ENCODE measurements at regions not wholly inside any gene's neighbourhood (a gene's known extent, or its start where the extent isn't known, plus 50 kb on each side); places are given as distances from the start of the nearest gene placed in this dataset.

DNA sequence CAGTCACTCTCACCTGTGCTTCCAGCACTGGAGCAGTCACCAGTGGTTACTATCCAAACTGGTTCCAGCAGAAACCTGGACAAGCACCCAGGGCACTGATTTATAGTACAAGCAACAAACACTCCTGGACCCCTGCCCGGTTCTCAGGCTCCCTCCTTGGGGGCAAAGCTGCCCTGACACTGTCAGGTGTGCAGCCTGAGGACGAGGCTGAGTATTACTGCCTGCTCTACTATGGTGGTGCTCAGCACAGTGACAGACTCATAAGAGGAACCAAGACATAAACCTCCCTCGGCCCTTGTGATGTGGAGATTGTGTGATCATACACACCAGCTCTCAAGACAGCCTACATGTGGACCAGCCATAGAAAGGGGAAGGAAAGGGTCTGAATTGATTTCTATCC, 113.3 kb downstream of the ZNF280B start:
- DNase-seq (ENCODE audit: low spot score) = no peak

DNA sequence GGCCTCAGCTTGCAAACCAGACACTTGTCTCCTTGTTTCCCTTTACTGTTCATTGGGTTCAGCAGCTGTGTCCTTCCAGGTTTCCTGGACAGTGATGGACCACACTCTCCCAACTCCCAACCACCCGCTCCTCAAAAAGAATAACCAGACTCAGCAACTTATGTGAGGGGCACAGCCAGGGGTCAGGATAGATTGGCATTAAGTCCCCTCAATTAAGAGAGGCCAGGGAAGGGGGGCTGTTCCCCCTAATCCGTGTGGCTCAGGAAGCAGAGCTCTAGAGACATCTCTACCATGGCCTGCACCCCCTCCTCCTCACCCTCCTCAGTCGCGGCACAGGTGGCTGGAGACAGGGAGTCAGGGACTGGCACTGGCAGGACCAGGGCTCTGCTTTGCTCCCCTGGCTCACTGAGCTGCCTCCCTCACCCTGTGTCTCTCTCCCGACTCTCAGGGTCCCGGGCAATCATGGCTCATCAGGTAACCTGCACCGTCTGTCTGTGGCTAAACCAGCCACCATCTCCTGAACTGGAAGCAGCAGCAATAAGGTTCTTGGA, 111.7 kb downstream of the ZNF280B start:
- no peak for DNase-seq (ENCODE audit: low spot score)

DNA sequence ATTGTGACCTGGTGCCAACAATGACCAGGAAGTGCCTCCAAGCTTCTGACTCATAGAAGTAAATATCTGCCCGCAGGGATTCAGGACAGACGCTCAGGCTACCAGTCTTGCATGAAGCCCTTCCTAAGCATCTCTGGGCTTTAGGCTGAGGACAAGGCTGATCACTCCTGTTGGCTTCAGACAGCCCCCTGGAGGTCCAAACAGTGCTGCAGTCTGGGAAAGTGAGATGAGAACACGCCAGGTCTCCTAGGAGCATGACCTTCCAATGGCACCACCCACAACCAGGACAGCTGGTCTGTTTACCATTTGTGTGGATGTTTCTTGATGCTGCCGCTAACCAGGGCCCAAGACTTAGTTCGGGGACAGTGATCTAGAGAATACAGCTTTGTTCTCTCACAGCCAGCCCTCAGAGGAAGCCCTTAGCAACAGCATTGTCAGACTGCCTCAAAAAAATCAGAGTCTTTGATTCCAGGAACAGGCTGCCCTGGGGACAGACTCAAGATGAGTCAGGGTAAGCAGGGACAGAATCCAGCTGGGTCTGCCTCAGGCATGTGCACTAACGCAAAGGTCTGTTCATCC, 111.2 kb downstream of the ZNF280B start:
- no peak for DNase-seq (ENCODE audit: low spot score)

DNA sequence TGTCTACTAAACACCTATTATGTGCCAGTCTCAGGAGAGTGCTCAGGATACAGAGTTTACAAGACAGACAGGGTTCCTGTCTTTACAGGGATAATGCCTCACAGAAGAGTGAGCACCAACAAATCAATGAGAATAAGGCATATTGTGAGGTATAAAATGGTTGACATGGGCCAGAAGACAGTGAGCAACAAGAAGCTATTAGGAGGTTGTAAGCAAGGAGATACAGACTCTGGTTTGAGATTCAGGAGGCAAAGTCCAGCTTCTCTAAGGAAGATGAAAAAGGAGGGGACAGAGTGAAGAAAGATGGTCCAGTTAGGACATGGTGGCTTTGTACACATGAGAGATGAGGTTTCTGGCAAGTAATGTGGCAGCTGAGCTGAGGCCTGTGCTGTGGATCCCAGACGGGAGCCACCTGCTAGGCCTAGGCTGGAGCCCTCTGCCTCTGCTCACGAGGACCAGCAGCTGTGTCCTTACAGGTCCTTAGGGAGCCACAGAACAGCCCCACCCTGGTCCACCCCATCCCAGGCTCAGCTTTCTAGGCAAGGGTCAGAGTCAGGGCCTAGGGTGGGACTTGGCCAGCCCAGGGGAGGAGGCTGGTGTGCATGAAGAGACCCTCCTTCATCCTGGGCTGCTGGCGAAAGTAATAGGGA, 110.5 kb downstream of the ZNF280B start:
- DNase-seq (ENCODE audit: low spot score) = no peak

DNA sequence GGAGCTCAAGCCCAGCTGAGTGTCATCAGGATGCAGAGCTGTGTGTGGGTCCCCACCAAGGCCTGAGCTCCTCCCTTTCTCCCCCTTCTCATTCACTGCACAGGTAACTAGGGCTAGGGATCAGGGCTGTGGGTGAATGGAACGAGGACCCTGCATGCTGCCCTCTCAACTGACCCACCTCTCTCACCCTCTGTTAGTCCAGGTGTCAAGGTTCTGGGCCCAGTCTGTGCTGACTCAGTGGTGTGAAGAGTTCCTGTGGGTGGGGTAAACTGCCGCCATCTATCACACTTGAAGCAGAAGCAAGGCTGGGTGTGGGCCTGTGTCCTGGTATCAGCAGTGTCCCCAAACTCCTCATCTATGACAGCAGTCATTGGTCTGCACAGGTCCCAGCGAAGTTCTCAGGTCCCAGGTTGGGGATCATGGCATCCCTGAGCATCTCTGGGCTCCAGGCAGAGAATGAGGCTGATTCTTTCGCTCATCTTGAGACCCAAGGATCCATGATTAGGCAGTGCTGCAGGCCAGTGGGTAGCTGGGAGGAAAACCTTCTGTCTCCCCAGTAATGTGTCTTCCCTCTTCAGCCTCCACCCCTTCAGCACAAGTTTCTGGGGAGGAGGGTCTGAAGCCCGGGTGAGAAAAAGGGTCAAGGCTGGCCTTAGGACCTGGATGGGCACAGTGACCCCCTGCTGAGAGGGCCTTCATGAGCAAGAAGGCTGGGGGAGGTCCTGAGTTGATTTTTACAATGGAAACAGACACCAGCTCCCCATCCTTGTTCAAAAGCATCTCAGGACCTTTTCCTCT, 109.8 kb downstream of the ZNF280B start:
- DNase-seq (ENCODE audit: low spot score) = no peak

DNA sequence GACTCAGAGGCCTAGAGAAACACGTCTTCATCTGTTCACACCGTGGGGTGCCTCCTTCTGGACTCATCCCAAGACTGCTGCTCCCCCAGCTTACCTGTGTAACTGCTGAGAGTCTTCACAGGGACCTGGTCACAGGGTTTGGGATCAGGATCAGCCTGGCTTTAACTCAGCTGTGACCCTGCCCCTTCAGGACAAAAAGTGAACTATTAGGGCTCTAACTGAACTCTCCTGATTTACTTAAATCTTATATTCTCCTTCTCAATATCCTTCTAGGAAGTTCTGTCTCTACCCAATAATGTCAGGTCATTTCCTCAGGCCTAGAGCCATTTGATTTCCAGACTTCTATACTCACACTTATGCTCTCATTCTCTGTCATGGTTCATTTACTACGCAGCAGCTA, 108.4 kb downstream of the ZNF280B start:
- DNase-seq (ENCODE audit: low spot score) = no peak

DNA sequence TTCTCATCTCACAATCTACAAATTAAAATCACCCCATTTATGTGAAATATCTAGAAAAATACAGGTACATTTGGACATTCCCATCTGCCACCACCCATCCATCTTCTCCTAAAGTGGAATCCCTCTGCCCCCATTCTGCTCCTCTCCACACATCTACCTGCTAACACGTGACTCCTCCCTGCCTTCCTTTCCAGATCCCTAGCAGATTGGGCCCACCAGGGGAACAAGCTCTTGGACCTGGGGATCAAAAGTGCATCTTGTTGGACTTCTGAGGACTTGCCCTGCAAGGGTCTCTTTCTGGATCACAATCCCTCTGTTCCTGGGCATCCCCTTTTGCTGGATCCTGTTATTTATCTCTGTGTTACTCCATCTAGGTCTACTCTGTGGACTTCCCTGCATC, 107.6 kb downstream of the ZNF280B start:
- no peak for DNase-seq (ENCODE audit: low spot score)

DNA sequence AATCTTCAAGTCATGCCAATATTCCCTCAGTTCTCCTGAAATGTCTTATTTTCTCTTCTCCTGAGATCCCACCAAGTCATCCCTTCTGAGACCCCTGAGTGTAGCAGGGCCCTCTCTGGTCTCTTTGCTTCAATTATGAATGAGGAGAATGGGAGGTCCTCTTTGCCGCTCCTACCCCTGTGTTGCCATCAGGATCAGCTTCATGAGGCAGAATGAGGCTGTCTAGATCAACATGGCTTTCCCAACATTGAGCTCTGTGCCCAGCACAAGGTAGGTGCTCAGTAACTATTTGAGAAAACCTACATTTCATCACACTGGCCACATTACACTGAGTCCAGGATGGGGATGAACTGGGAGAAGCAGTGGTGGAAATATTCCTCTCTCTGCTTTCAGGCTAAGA, 107.2 kb downstream of the ZNF280B start:
- DNase-seq (ENCODE audit: low spot score) = no peak

DNA sequence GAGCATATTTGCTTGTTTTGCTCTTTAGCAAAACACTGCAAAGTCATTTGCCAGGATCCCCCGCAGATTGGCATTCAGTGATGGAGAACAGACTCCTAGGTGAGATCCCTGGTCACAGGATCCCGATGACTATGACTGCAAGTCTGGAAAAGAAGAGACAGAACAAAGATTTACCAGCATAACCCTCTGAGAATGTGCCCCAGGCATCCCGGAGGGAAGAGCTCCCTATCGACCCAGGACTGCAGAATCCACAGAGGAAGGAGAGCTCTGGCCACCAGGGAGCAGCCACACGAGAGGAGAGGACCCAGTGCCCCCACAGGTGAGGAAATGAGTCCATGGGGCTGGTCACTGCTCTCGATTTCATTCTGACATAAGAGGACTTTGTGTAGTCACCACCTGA, 105.2 kb downstream of the ZNF280B start:
- DNase-seq (ENCODE audit: low spot score) = no peak

DNA sequence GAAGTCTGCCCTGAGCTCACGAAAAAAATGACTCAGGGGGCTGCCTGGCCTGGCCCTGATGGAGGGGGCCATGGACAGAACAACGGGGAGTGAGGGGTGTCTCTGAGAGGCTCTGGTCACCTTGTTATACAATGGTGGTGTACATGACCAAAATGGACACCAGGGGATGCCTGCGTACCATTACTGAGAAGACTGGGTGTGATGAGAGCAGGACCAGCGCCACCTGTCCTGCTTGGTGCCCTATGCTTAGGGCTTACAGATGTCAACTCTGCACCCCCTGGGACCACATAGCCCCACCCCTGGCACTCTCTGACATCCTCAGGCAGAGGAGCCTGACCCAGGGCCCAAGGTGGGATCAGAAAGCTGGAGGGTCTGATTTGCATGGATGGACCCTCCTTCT, 104.8 kb downstream of the ZNF280B start:
- DNase-seq (ENCODE audit: low spot score) = no peak

DNA sequence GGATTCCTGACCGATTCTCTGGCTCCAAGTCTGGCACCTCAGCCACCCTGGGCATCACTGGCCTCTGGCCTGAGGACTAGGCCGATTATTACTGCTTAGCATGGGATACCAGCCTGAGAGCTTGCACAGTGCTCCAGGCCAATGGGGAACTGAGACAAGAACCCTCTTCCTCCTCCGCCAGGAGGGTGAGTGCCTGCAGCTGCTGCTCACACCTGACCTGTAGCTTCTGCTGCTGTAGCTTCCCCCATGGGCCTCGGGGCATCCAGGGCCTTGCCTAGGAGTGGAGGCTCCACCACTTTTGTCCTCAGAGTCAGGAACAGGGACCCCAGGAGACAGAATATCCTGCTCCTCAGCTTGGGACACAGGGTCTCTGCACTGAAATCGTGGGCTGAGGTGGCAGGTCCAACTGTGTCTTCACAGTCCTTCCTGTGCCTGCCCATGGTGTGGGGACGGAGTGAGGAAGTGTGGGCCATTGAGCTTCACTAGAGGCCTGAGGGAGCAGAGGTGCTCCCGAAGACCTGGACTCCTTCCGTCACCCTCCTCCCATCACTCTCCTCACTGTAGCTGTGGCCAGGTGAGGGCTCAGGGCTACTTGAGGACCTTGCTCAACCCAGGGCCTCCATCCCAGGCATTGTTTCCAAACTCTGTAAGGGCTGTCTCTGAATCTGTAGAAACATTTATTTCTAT, 103.8 kb downstream of the ZNF280B start:
- no peak for DNase-seq (ENCODE audit: low spot score)

DNA sequence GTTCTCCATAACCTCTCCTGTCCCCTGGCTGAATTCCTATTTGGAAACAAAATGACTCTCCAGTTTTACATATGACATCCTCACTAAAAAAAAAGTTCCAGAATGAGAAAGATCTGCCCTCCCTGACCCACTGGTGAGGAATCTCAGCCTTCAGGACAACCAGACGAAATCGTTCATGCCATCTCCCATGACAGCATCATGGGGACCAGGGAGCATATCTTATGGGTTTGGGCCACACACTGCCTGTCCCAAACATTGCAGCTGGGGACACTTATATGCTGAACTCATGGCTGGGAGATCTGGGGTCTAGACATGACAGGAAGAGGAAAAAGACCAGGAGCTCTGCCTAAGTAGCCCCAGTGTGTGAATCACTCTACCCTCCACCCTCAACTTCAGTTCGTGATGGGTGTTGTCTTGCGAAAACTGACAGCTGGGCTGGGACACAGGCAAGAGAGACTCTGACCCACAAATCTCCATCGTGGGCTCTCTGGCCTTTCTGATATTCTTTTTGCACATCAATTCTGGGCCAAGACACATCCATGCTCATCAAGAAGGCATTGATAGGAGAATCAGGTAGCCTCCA, 102.0 kb downstream of the ZNF280B start:
- DNase-seq (ENCODE audit: low spot score) = no peak

DNA sequence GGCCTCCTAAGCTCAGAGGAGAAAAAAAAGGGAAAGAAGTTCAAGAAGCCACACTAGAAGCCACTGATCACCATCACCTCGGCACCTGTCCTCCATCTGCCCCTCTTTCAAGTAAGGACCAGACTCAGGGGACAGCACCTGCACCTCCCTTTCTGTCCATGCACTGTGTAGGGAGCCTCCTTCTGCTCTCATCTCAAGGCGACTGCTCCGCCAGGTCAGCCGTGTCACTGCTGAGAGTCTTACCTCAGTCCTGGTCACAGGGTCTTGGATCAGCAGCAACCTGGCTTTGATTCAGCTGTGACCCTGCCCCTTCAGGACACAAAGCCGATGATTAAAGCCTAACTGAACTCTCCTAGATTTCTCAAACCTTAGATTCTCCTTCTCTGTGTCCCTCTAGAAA, 101.5 kb downstream of the ZNF280B start:
- no peak for DNase-seq (ENCODE audit: low spot score)

DNA sequence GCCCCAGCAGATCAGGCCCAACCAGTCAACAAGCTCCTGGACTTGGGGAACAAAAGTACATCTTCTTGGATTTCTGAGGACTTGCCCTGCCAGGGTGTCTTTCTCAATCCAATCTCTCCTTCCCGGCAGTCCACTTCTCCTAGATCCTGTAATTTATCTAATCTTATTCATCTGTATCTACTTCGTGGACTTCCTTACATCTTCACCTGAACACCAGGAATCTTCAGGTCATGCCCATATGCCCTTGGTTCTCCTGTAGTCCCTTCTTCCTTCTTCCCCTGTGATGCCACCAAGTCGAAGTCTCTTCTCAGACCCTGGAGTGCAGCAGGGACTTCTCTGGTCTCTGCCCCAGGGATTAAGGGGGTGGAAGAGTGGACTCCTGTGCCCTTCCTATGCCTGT, 100.3 kb downstream of the ZNF280B start:
- no peak for DNase-seq (ENCODE audit: low spot score)

DNA sequence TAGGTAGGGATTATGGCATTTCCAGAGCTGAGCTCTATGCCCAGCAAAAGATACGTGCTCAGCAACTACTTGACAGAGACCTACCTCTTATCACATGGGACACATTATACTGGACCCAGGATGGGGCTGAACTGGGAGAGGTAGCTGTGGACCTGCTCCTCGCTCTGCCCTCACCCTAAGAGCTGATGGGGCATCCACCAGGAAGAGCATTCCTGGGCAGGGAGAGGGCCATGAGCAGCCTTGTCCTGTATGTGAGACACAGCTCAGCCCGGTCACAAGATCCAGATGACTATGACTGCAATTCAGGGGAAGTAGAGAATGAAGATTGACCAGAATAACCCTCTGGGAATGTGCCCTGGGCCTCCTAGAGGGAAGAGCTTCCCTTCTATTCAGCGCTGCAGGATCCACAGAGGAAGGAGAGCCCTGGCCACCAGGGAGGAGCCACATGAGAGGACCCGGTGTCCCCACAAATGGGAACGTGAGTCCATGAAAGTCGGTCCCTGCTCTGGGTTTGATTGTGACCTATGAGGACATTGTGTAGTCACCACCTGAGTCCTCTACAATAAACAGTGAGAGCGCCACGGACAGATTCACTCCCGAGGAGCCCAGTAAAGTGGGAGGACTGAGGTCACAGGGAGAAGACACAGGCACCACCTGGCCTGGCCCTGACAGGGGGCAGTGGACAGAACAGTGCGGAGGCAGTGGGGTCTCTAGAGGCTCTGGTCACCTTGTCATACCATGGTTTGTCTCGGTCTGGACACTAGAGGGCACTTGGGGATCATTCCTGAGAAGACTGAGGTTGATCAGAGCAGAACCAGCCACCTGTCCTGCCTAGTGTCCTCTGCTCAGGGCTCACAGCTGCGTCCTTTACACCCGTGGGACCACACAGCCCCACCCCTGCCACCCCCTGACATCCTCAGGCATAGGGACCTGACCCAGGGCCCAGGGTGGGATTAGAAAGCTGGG, 99.5 kb downstream of the ZNF280B start:
- no peak for DNase-seq (ENCODE audit: low spot score)

DNA sequence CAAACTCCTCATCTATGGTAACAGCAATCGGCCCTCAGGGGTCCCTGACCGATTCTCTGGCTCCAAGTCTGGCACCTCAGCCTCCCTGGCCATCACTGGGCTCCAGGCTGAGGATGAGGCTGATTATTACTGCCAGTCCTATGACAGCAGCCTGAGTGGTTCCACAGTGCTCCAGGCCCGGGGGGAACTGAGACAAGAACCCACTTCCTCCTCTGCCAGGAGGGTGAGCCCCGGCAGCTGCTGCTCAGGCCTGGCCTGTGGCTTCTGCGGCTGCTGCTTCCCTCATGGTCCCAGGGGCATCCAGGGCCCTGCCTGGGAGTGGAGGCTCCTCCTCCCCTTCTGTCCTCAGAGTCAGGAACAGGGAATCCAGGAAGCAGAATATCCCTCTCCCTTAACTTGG, 98.4 kb downstream of the ZNF280B start:
- peak; percentile 4 for DNase-seq (ENCODE audit: low spot score)

DNA sequence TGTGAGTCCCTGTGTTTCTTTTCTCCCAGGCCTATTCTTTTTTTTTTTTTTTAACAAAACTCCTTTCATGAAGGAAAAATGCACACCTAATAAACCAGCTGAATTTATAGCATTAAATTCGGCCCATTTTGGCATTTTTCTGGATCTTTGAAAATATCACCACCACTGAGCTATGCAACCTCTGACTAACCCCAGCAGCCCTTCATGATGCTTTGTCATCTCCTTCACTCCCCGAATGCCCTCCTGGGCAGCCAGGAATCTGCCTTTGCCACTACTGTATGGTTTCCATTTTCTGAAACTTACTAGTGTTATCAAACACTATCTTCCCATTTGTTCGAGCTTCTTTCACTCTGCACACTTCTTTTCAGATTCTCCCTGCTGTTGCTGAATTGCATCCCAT, 97.9 kb downstream of the ZNF280B start:
- DNase-seq (ENCODE audit: low spot score) = no peak

DNA sequence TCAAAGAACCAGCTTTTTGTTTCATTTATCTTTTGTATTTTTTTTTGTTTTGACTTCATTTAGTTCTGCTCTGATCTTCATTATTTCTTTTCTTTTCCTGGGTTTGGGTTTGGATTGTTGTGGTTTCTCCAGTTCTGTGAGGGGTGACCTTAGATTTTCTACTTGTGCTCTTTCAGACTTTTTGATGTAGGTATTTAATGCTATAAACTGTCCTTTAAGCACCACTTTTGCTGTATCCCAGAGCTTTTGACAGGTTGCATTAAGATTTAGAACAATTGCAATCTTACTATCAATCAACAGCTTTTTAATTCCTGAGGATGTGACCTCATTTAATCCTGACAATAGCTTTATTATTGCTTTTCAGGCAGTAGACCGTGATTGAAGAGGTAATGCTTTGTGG, 94.3 kb downstream of the ZNF280B start:
- no peak for DNase-seq (ENCODE audit: low spot score)

DNA sequence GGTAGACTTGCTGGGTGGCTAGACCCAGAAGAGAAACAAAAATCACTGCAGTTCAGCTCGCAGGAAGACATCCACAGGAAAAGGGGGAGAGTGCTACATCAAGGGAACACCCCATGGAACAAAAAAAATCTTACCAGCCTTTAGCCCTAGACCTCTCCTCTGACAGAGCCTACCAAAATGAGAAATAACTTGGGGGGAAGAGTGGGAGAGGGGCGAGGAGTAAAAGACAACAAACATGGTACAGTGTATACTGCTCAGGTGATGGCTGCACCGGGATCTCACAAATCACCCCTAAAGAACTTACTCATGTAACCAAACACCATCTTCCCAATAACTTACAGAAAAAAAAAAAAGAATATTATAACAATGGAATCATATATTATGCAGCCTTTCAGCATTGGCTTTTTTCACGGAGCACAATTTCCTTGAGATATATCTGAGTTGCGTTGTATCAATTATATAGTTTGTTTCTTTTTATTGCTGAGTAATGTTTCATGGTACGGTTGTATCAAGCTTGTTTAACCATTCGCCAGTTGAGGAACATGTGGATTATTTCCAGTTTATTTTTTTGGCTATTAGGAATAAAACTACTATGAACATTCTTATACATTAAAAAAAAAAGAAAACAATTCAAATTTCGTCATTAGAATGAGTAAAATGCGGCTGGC, 90.9 kb downstream of the ZNF280B start:
- DNase-seq (ENCODE audit: low spot score) = no peak

DNA sequence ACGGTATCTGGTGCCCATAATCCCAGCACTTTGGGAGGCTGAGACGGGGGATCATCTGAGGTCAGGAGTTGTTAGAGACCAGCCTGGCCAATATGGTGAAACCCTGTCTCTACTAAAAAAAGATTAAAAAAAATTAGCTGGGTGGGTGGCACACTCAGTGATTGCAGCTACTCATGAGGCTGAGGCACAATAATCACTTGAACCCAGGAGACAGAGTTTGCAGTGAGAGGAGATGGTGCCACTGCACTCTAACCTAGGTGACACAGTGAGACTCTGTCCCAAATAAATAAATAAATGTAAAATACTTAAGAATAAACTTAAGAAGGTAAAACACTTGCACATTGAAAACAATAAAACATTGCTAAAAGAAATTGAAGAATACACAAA, 90.4 kb downstream of the ZNF280B start:
- DNase-seq (ENCODE audit: low spot score) = no peak

All from umbilical cord (tissue), 1 donor.